Fibroblast of lung (primary cell): ENCODE measurements at regions not wholly inside any gene's neighbourhood (a gene's known extent, or its start where the extent isn't known, plus 50 kb on each side); places are given as distances from the start of the nearest gene placed in this dataset.

ENCODE experiments used
- DNase-seq, 2 donors: peaks; one replicate each; pipeline versions ENCODE4 v3.0.0 to v3.0.0-alpha.2; 2010; ENCODE audit warnings: low read depth in 2 of 2
- H2AFZ ChIP-seq: 2 replicates; pipeline ENCODE4 v1.5.1; 2012; ENCODE audit warnings: low read length, control low read depth, inconsistent platforms
- H3K27ac ChIP-seq: 2 replicates; pipeline ENCODE4 v1.5.1; 2011; ENCODE audit warnings: low read length, control low read depth; ENCODE audit not compliant: insufficient read depth
- H3K27me3 ChIP-seq: 2 replicates; pipeline ENCODE4 v1.5.1; 2011; ENCODE audit warnings: mild to moderate bottlenecking, low read length; ENCODE audit not compliant: control insufficient read depth, insufficient read depth
- H3K36me3 ChIP-seq: 2 replicates; pipeline ENCODE4 v1.5.1; 2011; ENCODE audit warnings: low read length; ENCODE audit not compliant: control insufficient read depth, insufficient read depth
- H3K4me1 ChIP-seq: 2 replicates; pipeline ENCODE4 v1.5.1; 2011; ENCODE audit warnings: low read length; ENCODE audit not compliant: control insufficient read depth, insufficient read depth; ENCODE audit errors: extremely low read depth
- H3K4me2 ChIP-seq: 2 replicates; pipeline ENCODE4 v1.5.1; 2011; ENCODE audit warnings: low read length, control low read depth; ENCODE audit not compliant: insufficient read depth; ENCODE audit errors: extremely low read depth
- H3K4me3 ChIP-seq, 4 experiments: fragments of 200-600 bp in 1 of 4; sonication (generic) in 1 of 4; replicated peaks in 1 of 4; 2 replicates each; pipeline ENCODE4 v1.5.1; 2011 to 2016; ENCODE audit warnings: low read length in 4 of 4, low read depth in 3 of 4, mild to moderate bottlenecking in 3 of 4, control low read depth in 2 of 4, inconsistent platforms in 1 of 4, mixed read lengths in 1 of 4; ENCODE audit not compliant: insufficient read depth in 1 of 4; ENCODE audit errors: control extremely low read depth in 1 of 4
- H3K79me2 ChIP-seq: 2 replicates; pipeline ENCODE4 v1.5.1; 2012; ENCODE audit warnings: mild to moderate bottlenecking, low read length, inconsistent platforms; ENCODE audit not compliant: control insufficient read depth, insufficient read depth
- H3K9ac ChIP-seq: 2 replicates; pipeline ENCODE4 v1.5.1; 2011; ENCODE audit warnings: mild to moderate bottlenecking, low read length, control low read depth; ENCODE audit not compliant: insufficient read depth
- H3K9me3 ChIP-seq: 2 replicates; pipeline ENCODE4 v1.5.1; 2012; ENCODE audit warnings: low read depth, low read length; ENCODE audit not compliant: control insufficient read depth, insufficient read depth
- H4K20me1 ChIP-seq: 2 replicates; pipeline ENCODE4 v1.5.1; 2011; ENCODE audit warnings: low read length; ENCODE audit not compliant: control insufficient read depth, insufficient read depth; ENCODE audit errors: extremely low read depth
- EZH2 ChIP-seq: IDR thresholded peaks from 2 replicates; pipeline ENCODE4 v1.5.1; 2012; ENCODE audit warnings: low read length, control low read depth, mild to moderate bottlenecking; ENCODE audit errors: missing control alignments
- TF ChIP-seq, protein P1 (sequence below), 2 donors: IDR thresholded peaks in 1 of 2; conservative IDR thresholded peaks in 1 of 2; 1 replicate in 1 of 2; 2 replicates in 1 of 2; pipeline ENCODE4 v1.5.1; 2011 to 2012; ENCODE audit warnings: low read length in 2 of 2, control low read depth in 1 of 2, inconsistent platforms in 1 of 2, low read depth in 1 of 2, mild to moderate bottlenecking in 1 of 2

GRCh38 chr7:115083935-115084334 lies 162.0 kb downstream of the MDFIC start:
- no peaks in the 10 kb centered on the region for H3K27me3 ChIP-seq
- H3K27ac ChIP-seq: no peak overlapping the region
- no peak overlapping the region for H3K4me2 ChIP-seq
- no peaks in the 10 kb centered on the region for H3K79me2 ChIP-seq
- H3K9me3 ChIP-seq: no peaks in the 10 kb centered on the region
- no peak overlapping the region for H3K4me3 ChIP-seq
- no peak overlapping the region for H2AFZ ChIP-seq
- no peak overlapping the region for H3K9ac ChIP-seq
- H3K36me3 ChIP-seq: no peaks in the 10 kb centered on the region
- H3K4me1 ChIP-seq: peaks cover 4% of the 10 kb centered on the region
- no peak for DNase-seq
- H4K20me1 ChIP-seq: no peaks in the 10 kb centered on the region
- TF ChIP-seq, protein P1, sequence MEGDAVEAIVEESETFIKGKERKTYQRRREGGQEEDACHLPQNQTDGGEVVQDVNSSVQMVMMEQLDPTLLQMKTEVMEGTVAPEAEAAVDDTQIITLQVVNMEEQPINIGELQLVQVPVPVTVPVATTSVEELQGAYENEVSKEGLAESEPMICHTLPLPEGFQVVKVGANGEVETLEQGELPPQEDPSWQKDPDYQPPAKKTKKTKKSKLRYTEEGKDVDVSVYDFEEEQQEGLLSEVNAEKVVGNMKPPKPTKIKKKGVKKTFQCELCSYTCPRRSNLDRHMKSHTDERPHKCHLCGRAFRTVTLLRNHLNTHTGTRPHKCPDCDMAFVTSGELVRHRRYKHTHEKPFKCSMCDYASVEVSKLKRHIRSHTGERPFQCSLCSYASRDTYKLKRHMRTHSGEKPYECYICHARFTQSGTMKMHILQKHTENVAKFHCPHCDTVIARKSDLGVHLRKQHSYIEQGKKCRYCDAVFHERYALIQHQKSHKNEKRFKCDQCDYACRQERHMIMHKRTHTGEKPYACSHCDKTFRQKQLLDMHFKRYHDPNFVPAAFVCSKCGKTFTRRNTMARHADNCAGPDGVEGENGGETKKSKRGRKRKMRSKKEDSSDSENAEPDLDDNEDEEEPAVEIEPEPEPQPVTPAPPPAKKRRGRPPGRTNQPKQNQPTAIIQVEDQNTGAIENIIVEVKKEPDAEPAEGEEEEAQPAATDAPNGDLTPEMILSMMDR (conservative IDR thresholded peaks at IDR 0.05 in 1 of 2, IDR thresholded peaks at IDR 0.05 in 1 of 2; ENCODE audit: low read depth in 1 of 2, low read length in 2 of 2): no peak
- no peak for TF ChIP-seq EZH2

GRCh38 chr7:115081772-115082171 lies 159.9 kb downstream of the MDFIC start:
- Histone ChIP-seq H3K4me2 (no peak overlapping the region), H3K9ac (no peak overlapping the region), H3K4me1 (no peaks in the 10 kb centered on the region), H3K36me3 (no peaks in the 10 kb centered on the region), H3K9me3 (no peaks in the 10 kb centered on the region), H3K79me2 (no peaks in the 10 kb centered on the region), H3K27me3 (no peaks in the 10 kb centered on the region), H3K27ac (no peak overlapping the region), H2AFZ (no peak overlapping the region), H3K4me3 (no peak overlapping the region), H4K20me1 (no peaks in the 10 kb centered on the region)
- DNase-seq: no peak
- TF ChIP-seq, protein P1 (conservative IDR thresholded peaks at IDR 0.05 in 1 of 2, IDR thresholded peaks at IDR 0.05 in 1 of 2; ENCODE audit: low read depth in 1 of 2, low read length in 2 of 2): no peak
- no peak for TF ChIP-seq EZH2

GRCh38 chr7:115078851-115079250 lies 157.0 kb downstream of the MDFIC start:
- DNase-seq: no peak
- Histone ChIP-seq H3K36me3 (no peaks in the 10 kb centered on the region), H3K27ac (no peak overlapping the region), H3K9me3 (no peaks in the 10 kb centered on the region), H3K4me3 (no peak overlapping the region), H3K79me2 (no peaks in the 10 kb centered on the region), H3K4me2 (no peak overlapping the region), H3K9ac (no peak overlapping the region), H3K4me1 (no peaks in the 10 kb centered on the region), H3K27me3 (no peaks in the 10 kb centered on the region), H4K20me1 (no peaks in the 10 kb centered on the region), H2AFZ (no peak overlapping the region)
- TF ChIP-seq EZH2: no peak
- TF ChIP-seq, protein P1 (conservative IDR thresholded peaks at IDR 0.05 in 1 of 2, IDR thresholded peaks at IDR 0.05 in 1 of 2; ENCODE audit: low read depth in 1 of 2, low read length in 2 of 2): no peak
